OCI-LY1 (cell line): ENCODE measurements at regions not wholly inside any gene's neighbourhood (a gene's known extent, or its start where the extent isn't known, plus 50 kb on each side); places are given as distances from the start of the nearest gene placed in this dataset.

Experiments
- H2AFZ ChIP-seq: fragments of 200-600 bp; sonication (generic), shearing (Covaris generic); 2 replicates; pipeline ENCODE4 v1.6.0; 2014; ENCODE audit warnings: antibody characterized with exemption, mild to moderate bottlenecking, low read length
- H3F3A ChIP-seq: fragments of 200-600 bp; sonication (generic), shearing (Covaris generic); 2 replicates; pipeline ENCODE4 v1.6.0; 2014; ENCODE audit warnings: mild to moderate bottlenecking, antibody characterized with exemption, low read length, moderate library complexity; ENCODE audit not compliant: insufficient read depth
- H3K27ac ChIP-seq: fragments of 200-600 bp; sonication (generic); 2 replicates; pipeline ENCODE4 v1.5.1; 2014; ENCODE audit warnings: low read length, mixed run types, mild to moderate bottlenecking, low read depth; ENCODE audit not compliant: poor library complexity, severe bottlenecking
- H3K27me3 ChIP-seq: fragments of 200-600 bp; sonication (generic); 2 replicates; pipeline ENCODE4 v1.6.0; 2014; ENCODE audit warnings: antibody characterized with exemption, mild to moderate bottlenecking, low read length, moderate library complexity; ENCODE audit not compliant: insufficient read depth
- H3K36me3 ChIP-seq: fragments of 200-600 bp; sonication (generic); 2 replicates; pipeline ENCODE4 v1.6.1; 2014; ENCODE audit warnings: mild to moderate bottlenecking, antibody characterized with exemption, low read length, moderate library complexity, mixed read lengths; ENCODE audit not compliant: insufficient read depth
- H3K4me1 ChIP-seq: fragments of 200-600 bp; sonication (generic); 2 replicates; pipeline ENCODE4 v1.5.1; 2014; ENCODE audit warnings: mild to moderate bottlenecking, low read length, moderate library complexity; ENCODE audit not compliant: insufficient read depth, severe bottlenecking
- H3K4me2 ChIP-seq: fragments of 200-600 bp; sonication (generic), shearing (Covaris generic); 2 replicates; pipeline ENCODE4 v1.6.1; 2014; ENCODE audit warnings: low read length
- H3K4me3 ChIP-seq: fragments of 200-600 bp; sonication (generic); 2 replicates; pipeline ENCODE4 v1.5.1; 2014; ENCODE audit warnings: low read length, low read depth, mild to moderate bottlenecking, mixed read lengths; ENCODE audit not compliant: poor library complexity, severe bottlenecking
- H3K79me2 ChIP-seq: fragments of 200-600 bp; shearing (Covaris generic); 2 replicates; pipeline ENCODE4 v1.6.1; 2016; ENCODE audit warnings: mixed run types, low read length, mixed read lengths; ENCODE audit not compliant: insufficient read depth
- H3K9ac ChIP-seq: fragments of 200-600 bp; sonication (generic), shearing (Covaris generic); 2 replicates; pipeline ENCODE4 v1.6.1; 2014; ENCODE audit warnings: mild to moderate bottlenecking, low read length, mixed read lengths
- H3K9me2 ChIP-seq: fragments of 200-600 bp; sonication (generic), shearing (Covaris generic); 2 replicates; pipeline ENCODE4 v1.6.1; 2014; ENCODE audit warnings: low read depth, mild to moderate bottlenecking, low read length, mixed read lengths
- H3K9me3 ChIP-seq: fragments of 200-600 bp; shearing (Covaris generic); 2 replicates; pipeline ENCODE4 v1.6.1; 2014; ENCODE audit warnings: low read length, mixed read lengths
- H4K20me1 ChIP-seq: fragments of 200-600 bp; sonication (generic), shearing (Covaris generic); 2 replicates; pipeline ENCODE4 v1.6.0; 2016; ENCODE audit warnings: mild to moderate bottlenecking, low read length; ENCODE audit not compliant: insufficient read depth
- EZH2 ChIP-seq: fragments of 200-600 bp; sonication (generic), shearing (Covaris generic); IDR thresholded peaks from 2 replicates; pipeline ENCODE4 v1.8.0; 2017; ENCODE audit warnings: borderline replicate concordance, mixed run types, mild to moderate bottlenecking, antibody characterized with exemption, low read length, moderate library complexity, mixed read lengths
- TF ChIP-seq, protein P1 (sequence below): fragments of 200-600 bp; sonication (generic), shearing (Covaris generic); IDR thresholded peaks from 2 replicates; pipeline ENCODE4 v1.5.1; 2017; ENCODE audit warnings: mild to moderate bottlenecking, antibody characterized with exemption, low read length, moderate library complexity, mixed read lengths

- H3K79me2 ChIP-seq, result no peaks in the 10 kb centered on the region
- no peaks in the 10 kb centered on the region for H3K9me2 ChIP-seq
- H3K36me3 ChIP-seq, result no peaks in the 10 kb centered on the region
- H2AFZ ChIP-seq, result no peak overlapping the region
- no peaks in the 10 kb centered on the region for H4K20me1 ChIP-seq
- no peaks in the 10 kb centered on the region for H3F3A ChIP-seq
- no peak overlapping the region for H3K27ac ChIP-seq
- no peak overlapping the region for H3K4me2 ChIP-seq
- TF ChIP-seq, protein P1, sequence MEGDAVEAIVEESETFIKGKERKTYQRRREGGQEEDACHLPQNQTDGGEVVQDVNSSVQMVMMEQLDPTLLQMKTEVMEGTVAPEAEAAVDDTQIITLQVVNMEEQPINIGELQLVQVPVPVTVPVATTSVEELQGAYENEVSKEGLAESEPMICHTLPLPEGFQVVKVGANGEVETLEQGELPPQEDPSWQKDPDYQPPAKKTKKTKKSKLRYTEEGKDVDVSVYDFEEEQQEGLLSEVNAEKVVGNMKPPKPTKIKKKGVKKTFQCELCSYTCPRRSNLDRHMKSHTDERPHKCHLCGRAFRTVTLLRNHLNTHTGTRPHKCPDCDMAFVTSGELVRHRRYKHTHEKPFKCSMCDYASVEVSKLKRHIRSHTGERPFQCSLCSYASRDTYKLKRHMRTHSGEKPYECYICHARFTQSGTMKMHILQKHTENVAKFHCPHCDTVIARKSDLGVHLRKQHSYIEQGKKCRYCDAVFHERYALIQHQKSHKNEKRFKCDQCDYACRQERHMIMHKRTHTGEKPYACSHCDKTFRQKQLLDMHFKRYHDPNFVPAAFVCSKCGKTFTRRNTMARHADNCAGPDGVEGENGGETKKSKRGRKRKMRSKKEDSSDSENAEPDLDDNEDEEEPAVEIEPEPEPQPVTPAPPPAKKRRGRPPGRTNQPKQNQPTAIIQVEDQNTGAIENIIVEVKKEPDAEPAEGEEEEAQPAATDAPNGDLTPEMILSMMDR, result no peak
- TF ChIP-seq EZH2, result no peak
- no peaks in the 10 kb centered on the region for H3K9me3 ChIP-seq
- H3K4me1 ChIP-seq, result no peaks in the 10 kb centered on the region
- H3K9ac ChIP-seq, result no peak overlapping the region
- no peak overlapping the region for H3K4me3 ChIP-seq
- H3K27me3 ChIP-seq, result no peaks in the 10 kb centered on the region
Measured at GRCh38 chr6:87779542-87779941, 77.5 kb upstream of the AKIRIN2 start.

GRCh38 chr6:87772597-87773530, 70.8 kb upstream of the AKIRIN2 start:
- Histone ChIP-seq H3K4me3 (no peak overlapping the region), H3K27me3 (no peaks in the 10 kb centered on the region), H3K9me3 (no peaks in the 10 kb centered on the region), H3K27ac (no peak overlapping the region), H2AFZ (peak overlapping the region; percentile 50; the same call in 1 of the 2 replicates), H3K9me2 (no peaks in the 10 kb centered on the region), H4K20me1 (no peaks in the 10 kb centered on the region), H3K4me1 (peaks cover 6% of the 10 kb centered on the region), H3F3A (no peaks in the 10 kb centered on the region), H3K9ac (no peak overlapping the region), H3K79me2 (no peaks in the 10 kb centered on the region), H3K36me3 (no peaks in the 10 kb centered on the region), H3K4me2 (no peak overlapping the region)
- no peak for TF ChIP-seq EZH2
- TF ChIP-seq, protein P1, result no peak

DNA sequence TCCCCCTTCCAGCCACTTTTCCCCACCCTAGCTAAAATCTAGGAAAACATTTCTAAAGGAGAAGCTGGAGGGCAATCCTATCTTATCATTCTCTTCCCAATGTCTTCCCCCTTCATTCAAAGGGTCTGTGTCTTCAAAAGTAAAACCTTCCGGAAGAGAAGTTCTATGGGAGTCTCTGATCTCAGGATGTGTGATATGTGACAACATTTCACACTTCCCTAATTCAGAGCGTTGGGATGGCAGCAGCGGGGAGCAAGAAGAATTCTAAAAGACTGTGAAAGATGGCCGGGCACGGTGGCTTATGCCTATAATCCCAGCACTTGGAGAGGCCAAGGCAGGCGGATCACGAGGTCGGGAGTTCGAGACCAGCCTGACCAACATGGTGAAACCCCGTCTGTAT, 65.4 kb upstream of the AKIRIN2 start:
- Histone ChIP-seq H3K27ac (no peak overlapping the region), H4K20me1 (no peaks in the 10 kb centered on the region), H3K9me2 (no peaks in the 10 kb centered on the region), H3K4me2 (no peak overlapping the region), H3K4me3 (no peak overlapping the region), H3K36me3 (no peaks in the 10 kb centered on the region), H3K4me1 (no peaks in the 10 kb centered on the region), H2AFZ (no peak overlapping the region), H3K9me3 (no peaks in the 10 kb centered on the region), H3K9ac (no peak overlapping the region), H3K27me3 (no peaks in the 10 kb centered on the region), H3F3A (no peaks in the 10 kb centered on the region), H3K79me2 (no peaks in the 10 kb centered on the region)
- TF ChIP-seq, protein P1, result no peak
- no peak for TF ChIP-seq EZH2
